GM12864 (cell line): ENCODE measurements at regions not wholly inside any gene's neighbourhood (a gene's known extent, or its start where the extent isn't known, plus 50 kb on each side); places are given as distances from the start of the nearest gene placed in this dataset.

Experiments used
- DNase-seq: peaks from one replicate; pipeline ENCODE4 v3.0.0-alpha.2; 2011; ENCODE audit warnings: low read depth
- H3K4me3 ChIP-seq: 2 replicates; pipeline ENCODE4 v1.5.1; 2011; ENCODE audit warnings: mild to moderate bottlenecking, low read depth, low read length, control low read depth
- CTCF ChIP-seq: IDR thresholded peaks from 2 replicates; pipeline ENCODE4 v1.5.1; 2011; ENCODE audit warnings: low read depth, mild to moderate bottlenecking, moderate library complexity, low read length, control low read depth, inconsistent platforms; ENCODE audit errors: missing control alignments

- DNase-seq, result no peak
Observed at GRCh38 chr5:2048664-2049063, 165.9 kb upstream of the IRX4 start.

DNA sequence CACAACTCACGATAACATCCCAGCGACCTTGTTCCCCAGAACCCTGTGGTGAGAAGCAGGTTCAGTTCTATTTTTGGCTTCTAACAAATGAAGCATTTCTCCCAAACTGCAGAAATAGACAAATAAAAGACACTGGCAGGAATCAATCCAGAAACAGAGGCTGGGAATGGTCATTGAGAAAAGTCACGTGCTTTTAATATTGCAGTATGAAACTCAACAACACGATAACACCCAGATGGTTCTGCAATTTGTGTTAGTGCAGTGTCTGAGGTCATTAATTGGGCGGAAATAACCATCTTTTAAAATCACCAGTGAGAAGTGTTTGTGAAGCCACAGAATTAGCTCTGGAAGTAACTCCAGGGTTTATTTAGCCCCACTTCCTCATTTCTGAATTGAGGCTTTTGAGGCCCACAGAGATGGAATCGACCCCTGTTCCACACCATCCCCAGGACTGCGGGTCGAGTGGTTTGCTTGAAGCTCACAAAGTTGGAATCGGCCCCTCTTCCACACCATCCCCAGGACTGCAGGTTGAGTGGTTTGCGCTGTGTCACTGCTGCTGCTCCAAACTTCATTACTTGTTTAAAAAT, 164.7 kb upstream of the IRX4 start:
- no peak for DNase-seq
- no peak for TF ChIP-seq CTCF
- no peak overlapping the region for H3K4me3 ChIP-seq

More at GRCh38 chr5:2048664-2049063, 165.9 kb upstream of the IRX4 start:
- TF ChIP-seq CTCF, result no peak
- H3K4me3 ChIP-seq, result no peak overlapping the region

- no peak for TF ChIP-seq CTCF
- H3K4me3 ChIP-seq, result no peak overlapping the region
- no peak for DNase-seq
Observed at GRCh38 chr5:2044041-2044440, 161.3 kb upstream of the IRX4 start.

DNA sequence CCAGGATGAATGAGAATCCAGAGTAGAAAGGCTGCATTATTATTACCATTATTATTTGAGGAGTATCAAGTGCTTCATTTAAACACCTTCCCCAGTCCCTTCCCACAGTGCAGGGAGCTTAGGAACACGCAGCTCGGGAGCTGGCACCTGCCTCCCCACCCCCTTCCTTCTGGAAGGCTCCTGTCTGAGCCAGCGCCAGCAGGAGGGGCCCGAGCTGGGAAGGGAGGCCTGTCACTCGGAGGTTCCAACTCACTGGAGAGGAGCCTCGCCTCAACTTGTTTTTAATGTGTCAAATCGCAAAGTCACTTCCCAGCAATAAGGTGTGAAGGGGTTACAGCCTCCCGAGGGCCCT, 156.4 kb upstream of the IRX4 start:
- no peak for DNase-seq
- no peak for TF ChIP-seq CTCF
- no peak overlapping the region for H3K4me3 ChIP-seq

DNA sequence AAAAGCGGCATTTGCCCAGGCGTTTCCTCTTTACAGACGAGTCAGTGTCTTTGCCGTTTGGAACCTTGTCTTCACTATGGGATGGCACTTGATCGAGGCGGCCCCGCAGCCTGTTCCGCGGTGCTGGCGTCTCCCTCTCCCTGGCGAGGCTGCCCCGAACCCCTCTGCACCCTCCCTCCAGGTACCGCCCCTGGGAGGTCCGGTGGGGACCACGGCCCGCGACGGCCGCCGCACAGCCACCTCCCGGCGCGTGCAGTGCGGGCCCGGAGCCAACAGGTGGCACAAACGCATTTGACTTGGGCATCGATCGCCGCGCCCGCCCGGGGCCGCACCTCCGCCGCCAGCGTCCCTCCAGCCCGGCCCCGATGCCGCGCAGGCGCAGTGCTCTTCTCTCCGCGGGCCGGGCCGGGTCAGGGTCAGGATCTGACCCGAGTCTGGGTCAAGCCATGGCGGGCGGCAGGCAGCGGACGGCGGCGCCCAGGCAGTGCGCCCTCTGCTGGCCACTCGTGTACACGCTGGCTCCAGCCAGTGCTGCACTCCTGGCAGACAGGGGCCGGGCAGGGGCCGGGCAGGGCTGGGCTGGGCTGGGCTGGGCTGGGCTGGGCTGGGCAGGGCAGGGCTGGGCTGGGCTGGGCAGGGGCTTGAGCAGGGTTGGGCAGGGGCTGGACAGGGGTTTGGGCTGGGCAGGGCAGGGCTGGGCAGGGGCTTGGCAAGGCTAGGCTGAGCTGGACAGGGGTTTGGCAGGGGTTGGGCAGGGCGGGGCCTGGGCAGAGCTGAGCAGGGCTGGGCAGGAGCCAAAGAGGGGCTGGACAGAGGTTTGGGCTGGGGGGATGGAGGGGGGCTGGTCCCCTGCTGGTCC, 155.8 kb upstream of the IRX4 start:
- H3K4me3 ChIP-seq, result peak overlapping the region; percentile 52
- DNase-seq, result no peak
- peak; percentile 73 for TF ChIP-seq CTCF

DNA sequence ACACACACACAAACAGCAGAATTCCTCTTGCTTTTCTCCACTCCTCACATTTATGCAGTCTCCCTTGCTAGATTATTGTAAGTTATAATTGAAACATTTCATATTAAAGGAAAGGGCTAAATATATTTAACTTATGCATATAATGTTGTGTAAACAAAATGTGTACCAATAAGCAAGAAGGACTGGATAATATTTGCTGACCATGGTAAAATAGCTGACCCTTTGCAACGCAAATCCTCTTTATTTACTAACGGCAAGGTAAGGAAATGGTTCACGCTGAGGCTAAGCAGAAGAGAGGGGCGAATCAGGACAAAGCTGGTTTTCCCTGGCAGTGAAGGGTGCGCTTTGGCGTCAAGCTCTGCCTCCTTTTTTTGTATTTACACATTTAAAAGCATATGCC, 154.2 kb upstream of the IRX4 start:
- DNase-seq, result no peak
- TF ChIP-seq CTCF, result no peak
- no peak overlapping the region for H3K4me3 ChIP-seq

GRCh38 chr5:2032432-2032831, 149.7 kb upstream of the IRX4 start:
- no peak for TF ChIP-seq CTCF
- DNase-seq, result no peak

More at GRCh38 chr5:2032432-2032831, 149.7 kb upstream of the IRX4 start:
- H3K4me3 ChIP-seq, result no peak overlapping the region
